CD14-positive monocyte (primary cell): ENCODE measurements at regions not wholly inside any gene's neighbourhood (a gene's known extent, or its start where the extent isn't known, plus 50 kb on each side); places are given as distances from the start of the nearest gene placed in this dataset.

ENCODE experiments used
- DNase-seq, 3 donors: peaks; one replicate each; pipeline ENCODE4 v3.0.0-alpha.2; 2011 to 2022
- H2AFZ ChIP-seq: 2 replicates; pipeline ENCODE4 v1.6.0; 2012; ENCODE audit warnings: mild to moderate bottlenecking, low read depth, low read length, inconsistent platforms; ENCODE audit not compliant: insufficient read depth, poor library complexity, severe bottlenecking
- H3K27ac ChIP-seq, 2 donors: 1 replicate in 1 of 2; 2 replicates in 1 of 2; pipeline ENCODE4 v1.5.1; 2012 to 2013; ENCODE audit warnings: low read length in 2 of 2, control low read depth in 1 of 2, inconsistent platforms in 1 of 2, low read depth in 1 of 2, mild to moderate bottlenecking in 1 of 2
- H3K27me3 ChIP-seq, 2 donors: one replicate each; pipeline versions ENCODE4 v1.6.0 to v1.6.1; 2011 to 2013; ENCODE audit warnings: low read length in 2 of 2; ENCODE audit not compliant: control insufficient read depth in 2 of 2, insufficient read depth in 2 of 2
- H3K36me3 ChIP-seq, 2 donors: replicated peaks in 1 of 2; 1 replicate in 1 of 2; 2 replicates in 1 of 2; pipeline versions ENCODE4 v1.5.1 to v1.6.1; 2012 to 2013; ENCODE audit warnings: low read length in 2 of 2, control low read depth in 1 of 2, inconsistent platforms in 1 of 2, mild to moderate bottlenecking in 1 of 2; ENCODE audit not compliant: insufficient read depth in 2 of 2, control insufficient read depth in 1 of 2
- H3K4me1 ChIP-seq, 2 donors: 1 replicate in 1 of 2; 2 replicates in 1 of 2; pipeline versions ENCODE4 v1.5.1 to v1.6.1; 2012 to 2013; ENCODE audit warnings: low read length in 2 of 2, control low read depth in 1 of 2, inconsistent platforms in 1 of 2, mild to moderate bottlenecking in 1 of 2, moderate library complexity in 1 of 2; ENCODE audit not compliant: insufficient read depth in 2 of 2, control insufficient read depth in 1 of 2
- H3K4me2 ChIP-seq: replicated peaks from 2 replicates; pipeline ENCODE3; 2012; ENCODE audit warnings: low read length, moderate library complexity, mild to moderate bottlenecking; ENCODE audit not compliant: poor library complexity, severe bottlenecking; ENCODE audit errors: extremely low read depth
- H3K4me3 ChIP-seq, 3 experiments: fragments of 200-600 bp in 1 of 3; sonication (generic) in 1 of 3; replicated peaks in 1 of 3; 1 replicate in 2 of 3; 2 replicates in 1 of 3; pipeline ENCODE4 v1.5.1; 2011 to 2013; ENCODE audit warnings: low read length in 3 of 3, mild to moderate bottlenecking in 3 of 3, control low read depth in 2 of 3, low read depth in 2 of 3, inconsistent platforms in 1 of 3, moderate library complexity in 1 of 3
- H3K79me2 ChIP-seq: 2 replicates; pipeline ENCODE4 v1.6.0; 2012; ENCODE audit warnings: mild to moderate bottlenecking, control low read depth, inconsistent platforms, low read length, moderate library complexity; ENCODE audit not compliant: insufficient read depth
- H3K9ac ChIP-seq: 2 replicates; pipeline ENCODE4 v1.6.0; 2017; ENCODE audit warnings: low read length, mild to moderate bottlenecking; ENCODE audit not compliant: insufficient read depth, poor library complexity, severe bottlenecking
- H3K9me3 ChIP-seq, 2 donors: replicated peaks in 1 of 2; 1 replicate in 1 of 2; 2 replicates in 1 of 2; pipeline versions ENCODE4 v1.5.1 to v1.6.1; 2012 to 2013; ENCODE audit warnings: low read length in 2 of 2, control low read depth in 1 of 2; ENCODE audit not compliant: control insufficient read depth in 1 of 2, insufficient read depth in 1 of 2
- H4K20me1 ChIP-seq: 2 replicates; pipeline ENCODE4 v1.6.0; 2012; ENCODE audit warnings: mild to moderate bottlenecking, low read length, control low read depth, moderate library complexity; ENCODE audit not compliant: insufficient read depth
- H3K27ac Mint-ChIP-seq, 7 donors: one replicate each; pipeline ENCODE4 v1.8.0; 2020; ENCODE audit warnings: mild to moderate bottlenecking in 7 of 7, mixed read lengths in 7 of 7, moderate library complexity in 6 of 7, inconsistent platforms in 2 of 7
- H3K27me3 Mint-ChIP-seq, 3 donors: one replicate each; pipeline ENCODE4 v1.8.0; 2021 to 2022; ENCODE audit warnings: low read depth in 3 of 3, mild to moderate bottlenecking in 3 of 3, mixed read lengths in 3 of 3, moderate library complexity in 3 of 3, inconsistent platforms in 1 of 3
- H3K36me3 Mint-ChIP-seq, 2 donors: one replicate each; pipeline ENCODE4 v1.8.0; 2020; ENCODE audit warnings: mixed read lengths in 2 of 2, inconsistent platforms in 1 of 2, mild to moderate bottlenecking in 1 of 2
- H3K4me1 Mint-ChIP-seq: one replicate; pipeline ENCODE4 v1.8.0; 2020; ENCODE audit warnings: mild to moderate bottlenecking, mixed read lengths
- H3K4me3 Mint-ChIP-seq, 2 donors: one replicate each; pipeline ENCODE4 v1.8.0; 2020; ENCODE audit warnings: mild to moderate bottlenecking in 2 of 2, mixed read lengths in 2 of 2, moderate library complexity in 1 of 2
- H3K9me3 Mint-ChIP-seq, 7 donors: one replicate each; pipeline ENCODE4 v1.8.0; 2020 to 2022; ENCODE audit warnings: mixed read lengths in 7 of 7, mild to moderate bottlenecking in 6 of 7, moderate library complexity in 6 of 7, inconsistent platforms in 2 of 7
- WGBS: methylation state at CpG from one replicate; pipeline ENCODE4 v1.1.5; 2013; ENCODE audit warnings: missing lambda C conversion rate; ENCODE audit not compliant: insufficient coverage; 5-methylcytosine and 5-hydroxymethylcytosine counted together
- intact Hi-C, 2 donors: fragments of 100-400 bp; cut with micrococcal nuclease; formaldehyde crosslinking; loops; one replicate each; pipeline versions ENCODE4 v1.15.0 to v1.15.1; 2023
- TF ChIP-seq, protein P1 (sequence below): fragments of 200-600 bp; IDR thresholded peaks from one replicate; pipeline ENCODE4 v1.8.0; 2022; ENCODE audit warnings: antibody characterized with exemption, mild to moderate bottlenecking

DNA sequence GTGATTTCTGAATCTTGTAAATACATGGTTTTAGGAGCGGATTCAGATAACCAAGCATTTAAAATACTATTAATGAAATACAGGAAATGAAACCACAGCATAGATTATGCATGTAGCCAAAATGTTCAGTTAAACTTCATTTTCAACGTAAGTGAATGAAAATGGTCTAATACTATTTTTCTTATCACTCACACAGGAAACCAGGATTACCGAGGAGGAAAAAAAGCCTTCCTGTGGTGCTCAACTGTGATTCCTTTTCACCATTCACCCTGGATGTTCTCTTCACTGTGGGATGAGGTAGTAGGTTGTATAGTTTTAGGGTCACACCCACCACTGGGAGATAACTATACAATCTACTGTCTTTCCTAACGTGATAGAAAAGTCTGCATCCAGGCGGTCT, 83.4 kb upstream of the ZNF169 start:
- H2AFZ ChIP-seq, result no peak overlapping the region
- H3K4me2 ChIP-seq, result no peak overlapping the region
- Mint-ChIP-seq H3K4me3 (no peak overlapping the region), H3K27me3 (no peaks in the 10 kb centered on the region), H3K27ac (peak overlapping the region in 4 of 7 donors; percentile 50 to 78 (median 73)), H3K4me1 (peaks cover 37% of the 10 kb centered on the region), H3K9me3 (no peaks in the 10 kb centered on the region), H3K36me3 (peaks cover 48 to 72% of the 10 kb centered on the region in 2 donors)
- no peak overlapping the region for H3K9ac ChIP-seq
- intact Hi-C loops, result no loop called here
- peaks cover 32 to 67% of the 10 kb centered on the region in 2 donors for H3K36me3 ChIP-seq
- H3K4me3 ChIP-seq, result no peak overlapping the region
- WGBS, result no CpG with 5 or more reads among the region's 5 CpGs
- H3K4me1 ChIP-seq, result peaks cover 0 to 13% of the 10 kb centered on the region in 2 donors
- DNase-seq, result no peak
- H3K27me3 ChIP-seq, result no peaks in the 10 kb centered on the region
- TF ChIP-seq, protein P1, sequence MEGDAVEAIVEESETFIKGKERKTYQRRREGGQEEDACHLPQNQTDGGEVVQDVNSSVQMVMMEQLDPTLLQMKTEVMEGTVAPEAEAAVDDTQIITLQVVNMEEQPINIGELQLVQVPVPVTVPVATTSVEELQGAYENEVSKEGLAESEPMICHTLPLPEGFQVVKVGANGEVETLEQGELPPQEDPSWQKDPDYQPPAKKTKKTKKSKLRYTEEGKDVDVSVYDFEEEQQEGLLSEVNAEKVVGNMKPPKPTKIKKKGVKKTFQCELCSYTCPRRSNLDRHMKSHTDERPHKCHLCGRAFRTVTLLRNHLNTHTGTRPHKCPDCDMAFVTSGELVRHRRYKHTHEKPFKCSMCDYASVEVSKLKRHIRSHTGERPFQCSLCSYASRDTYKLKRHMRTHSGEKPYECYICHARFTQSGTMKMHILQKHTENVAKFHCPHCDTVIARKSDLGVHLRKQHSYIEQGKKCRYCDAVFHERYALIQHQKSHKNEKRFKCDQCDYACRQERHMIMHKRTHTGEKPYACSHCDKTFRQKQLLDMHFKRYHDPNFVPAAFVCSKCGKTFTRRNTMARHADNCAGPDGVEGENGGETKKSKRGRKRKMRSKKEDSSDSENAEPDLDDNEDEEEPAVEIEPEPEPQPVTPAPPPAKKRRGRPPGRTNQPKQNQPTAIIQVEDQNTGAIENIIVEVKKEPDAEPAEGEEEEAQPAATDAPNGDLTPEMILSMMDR, result no peak
- peaks cover 100% of the 10 kb centered on the region for H4K20me1 ChIP-seq
- no peaks in the 10 kb centered on the region for H3K9me3 ChIP-seq
- H3K79me2 ChIP-seq, result peaks cover 84% of the 10 kb centered on the region
- peak overlapping the region in 1 of 2 donors; percentile 54 for H3K27ac ChIP-seq

DNA sequence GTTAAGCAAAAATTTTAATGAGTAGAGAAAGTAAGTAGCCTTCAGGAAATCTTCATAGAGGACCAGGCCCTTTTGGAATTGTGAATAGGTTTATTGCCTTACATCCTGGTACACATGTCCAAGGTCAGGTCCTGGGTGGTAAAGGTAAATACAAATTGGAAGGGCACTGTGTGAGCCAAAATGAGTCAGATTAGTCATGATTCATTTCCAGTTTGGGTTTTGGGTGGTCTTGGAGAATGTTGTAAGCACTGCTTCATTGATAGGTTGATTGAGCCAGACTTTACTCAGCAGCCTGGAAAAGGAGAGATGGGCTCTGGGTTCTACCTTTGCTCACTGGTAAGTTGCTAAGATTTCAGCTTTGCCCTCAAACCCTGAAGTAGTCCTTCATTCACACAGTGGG, 82.5 kb upstream of the ZNF169 start:
- TF ChIP-seq, protein P1, result no peak
- peaks cover 0 to 13% of the 10 kb centered on the region in 2 donors for H3K4me1 ChIP-seq
- H3K4me2 ChIP-seq, result no peak overlapping the region
- no peak overlapping the region for H3K4me3 ChIP-seq
- H4K20me1 ChIP-seq, result peaks cover 100% of the 10 kb centered on the region
- Mint-ChIP-seq H3K9me3 (no peaks in the 10 kb centered on the region), H3K4me3 (no peak overlapping the region), H3K4me1 (peaks cover 40% of the 10 kb centered on the region), H3K27me3 (no peaks in the 10 kb centered on the region), H3K27ac (peak overlapping the region in 2 of 7 donors; percentile 6 to 54), H3K36me3 (peaks cover 48 to 74% of the 10 kb centered on the region in 2 donors)
- H3K9ac ChIP-seq, result no peak overlapping the region
- no peak overlapping the region for H2AFZ ChIP-seq
- H3K27me3 ChIP-seq, result no peaks in the 10 kb centered on the region
- H3K9me3 ChIP-seq, result no peaks in the 10 kb centered on the region
- peak overlapping the region in 1 of 2 donors; percentile 6 for H3K27ac ChIP-seq
- H3K79me2 ChIP-seq, result peaks cover 74% of the 10 kb centered on the region
- H3K36me3 ChIP-seq, result peaks cover 32 to 67% of the 10 kb centered on the region in 2 donors
- DNase-seq, result no peak
- intact Hi-C loops, result no loop called here
